ENCODE measurements at regions not wholly inside any gene's neighbourhood (a gene's known extent, or its start where the extent isn't known, plus 50 kb on each side); places are given as distances from the start of the nearest gene placed in this dataset.

DNA sequence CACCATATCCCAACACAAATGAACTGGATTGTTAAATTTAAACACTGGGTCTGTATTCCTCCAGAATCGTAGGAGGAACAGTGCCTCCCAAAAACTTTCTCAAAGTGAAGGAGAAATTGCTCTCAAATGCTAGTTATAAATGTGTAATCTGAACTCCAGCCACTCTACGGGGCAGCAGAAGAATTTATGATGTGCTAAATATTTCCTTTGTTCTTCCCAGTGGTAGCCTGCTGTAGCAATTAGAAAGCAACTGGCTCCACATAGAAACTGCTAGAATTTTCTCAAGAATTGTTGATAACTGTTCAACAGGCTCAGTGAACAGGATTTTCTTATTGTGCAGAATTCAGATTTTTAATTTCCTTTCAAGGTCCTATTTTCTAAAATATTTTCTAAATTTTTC is 49.8 kb upstream of the EYA4 start:
- no peak for DNase-seq
